ENCODE measurements at regions not wholly inside any gene's neighbourhood (a gene's known extent, or its start where the extent isn't known, plus 50 kb on each side); places are given as distances from the start of the nearest gene placed in this dataset.
A peak's percentile ranks its signal among the peaks of the same experiment; 100 is the strongest.

DNA sequence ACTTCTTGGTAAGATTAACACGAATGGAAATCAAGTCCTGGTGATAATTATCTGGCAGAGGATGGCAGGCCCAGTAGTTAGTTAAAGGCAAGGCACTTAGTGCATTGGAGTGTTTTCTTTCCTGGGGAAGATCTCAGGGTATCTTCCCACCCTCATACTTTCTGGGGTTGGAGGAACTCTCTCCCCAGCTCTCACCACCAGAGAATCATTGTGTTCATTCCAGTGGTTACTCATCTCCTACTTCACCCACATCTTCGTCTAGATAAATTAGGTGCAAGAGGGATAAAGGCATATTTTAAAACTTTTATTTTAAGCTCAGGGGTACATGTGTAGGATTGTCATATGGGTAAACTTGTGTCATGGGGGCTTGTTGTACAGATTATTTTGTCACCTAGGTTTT is 67.5 kb upstream of the SH3RF1 start:
- no peaks in the 10 kb centered on the region for H3K9me3 Mint-ChIP-seq
- DNase-seq: no peak
- no peak overlapping the region for H3K23ac ChIP-seq (ENCODE audit: insufficient read length, low read depth, low read length)
- no peak overlapping the region for H3T11ph ChIP-seq (ENCODE audit: low read length)
- H3K56ac ChIP-seq (ENCODE audit: insufficient read length, low read depth, low read length): no peak overlapping the region
- no peak overlapping the region for H2BK15ac ChIP-seq (ENCODE audit: low read depth, low read length)
- no peak overlapping the region for H3K4me3 Mint-ChIP-seq
- H2BK120ac ChIP-seq (ENCODE audit: low read depth, low read length, poor library complexity, severe bottlenecking): no peak overlapping the region
- H2BK12ac ChIP-seq (ENCODE audit: insufficient read length, low read depth, low read length): no peak overlapping the region
- no peak overlapping the region for H2AFZ ChIP-seq (ENCODE audit: low read length)
- no peak overlapping the region for H3K14ac ChIP-seq (ENCODE audit: insufficient read depth, low read length)
- no peak overlapping the region for H4K8ac ChIP-seq (replicated peaks; ENCODE audit: insufficient read length, low read depth, low read length)
- H4K20me1 ChIP-seq (ENCODE audit: control insufficient read depth, insufficient read depth, insufficient read length): no peaks in the 10 kb centered on the region
- H2BK20ac ChIP-seq (ENCODE audit: low read depth, low read length, poor library complexity, severe bottlenecking): no peak overlapping the region
- H3K4ac ChIP-seq (ENCODE audit: low read depth, low read length): no peak overlapping the region
- no peaks in the 10 kb centered on the region for H3K23me2 ChIP-seq (ENCODE audit: insufficient read length, low read depth, low read length, poor library complexity, severe bottlenecking)
- H3K27me3 Mint-ChIP-seq (ENCODE audit: low read depth): no peaks in the 10 kb centered on the region
- no peak overlapping the region for H3K4me2 ChIP-seq (ENCODE audit: insufficient read depth, insufficient read length, low read length)
- H4K91ac ChIP-seq (ENCODE audit: insufficient read length, low read depth, low read length): no peak overlapping the region
- H3K79me1 ChIP-seq (ENCODE audit: insufficient read depth, low read depth, low read length, poor library complexity, severe bottlenecking): no peaks in the 10 kb centered on the region
- no peak overlapping the region for H3K18ac ChIP-seq (ENCODE audit: insufficient read length, low read depth, low read length)
- WGBS (ENCODE audit: extremely low coverage, insufficient read length, low lambda C conversion rate): no CpG with 5 or more reads among the region's 2 CpGs
- peaks cover 9 to 31% of the 10 kb centered on the region in 2 experiments for H3K4me1 Mint-ChIP-seq
- H4K5ac ChIP-seq (ENCODE audit: insufficient read length, low read depth, low read length): no peak overlapping the region
- no peaks in the 10 kb centered on the region for H3K27me3 ChIP-seq (ENCODE audit: insufficient read depth, low read length)
- H3K9ac ChIP-seq (ENCODE audit: extremely low read depth, insufficient read length, low read length): no peak overlapping the region
- no peaks in the 10 kb centered on the region; the same call in 1 of the 2 replicates for H3K79me2 ChIP-seq (ENCODE audit: insufficient read depth, low read length)
- no peak overlapping the region for H2AK5ac ChIP-seq (ENCODE audit: insufficient read length, low read length)
- TF ChIP-seq, protein P1, sequence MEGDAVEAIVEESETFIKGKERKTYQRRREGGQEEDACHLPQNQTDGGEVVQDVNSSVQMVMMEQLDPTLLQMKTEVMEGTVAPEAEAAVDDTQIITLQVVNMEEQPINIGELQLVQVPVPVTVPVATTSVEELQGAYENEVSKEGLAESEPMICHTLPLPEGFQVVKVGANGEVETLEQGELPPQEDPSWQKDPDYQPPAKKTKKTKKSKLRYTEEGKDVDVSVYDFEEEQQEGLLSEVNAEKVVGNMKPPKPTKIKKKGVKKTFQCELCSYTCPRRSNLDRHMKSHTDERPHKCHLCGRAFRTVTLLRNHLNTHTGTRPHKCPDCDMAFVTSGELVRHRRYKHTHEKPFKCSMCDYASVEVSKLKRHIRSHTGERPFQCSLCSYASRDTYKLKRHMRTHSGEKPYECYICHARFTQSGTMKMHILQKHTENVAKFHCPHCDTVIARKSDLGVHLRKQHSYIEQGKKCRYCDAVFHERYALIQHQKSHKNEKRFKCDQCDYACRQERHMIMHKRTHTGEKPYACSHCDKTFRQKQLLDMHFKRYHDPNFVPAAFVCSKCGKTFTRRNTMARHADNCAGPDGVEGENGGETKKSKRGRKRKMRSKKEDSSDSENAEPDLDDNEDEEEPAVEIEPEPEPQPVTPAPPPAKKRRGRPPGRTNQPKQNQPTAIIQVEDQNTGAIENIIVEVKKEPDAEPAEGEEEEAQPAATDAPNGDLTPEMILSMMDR (conservative IDR thresholded peaks at IDR 0.05): no peak
- no peak overlapping the region for H2BK5ac ChIP-seq (ENCODE audit: insufficient read length, low read length)
- H3K27ac Mint-ChIP-seq: peak overlapping the region in 1 of 3 experiments; percentile 18; a peak in 1 of 7 replicates
- no peaks in the 10 kb centered on the region for H3K9me3 ChIP-seq (ENCODE audit: control insufficient read depth, low read depth, low read length)
- H3K36me3 Mint-ChIP-seq (ENCODE audit: insufficient read depth in 1 of 3, low read depth in 3 of 3): no peaks in the 10 kb centered on the region; a peak in 1 of 7 replicates
- H3K4me1 ChIP-seq (ENCODE audit: insufficient read depth, low read length): peaks cover 5% of the 10 kb centered on the region; the same call in 1 of the 2 replicates
- no peak overlapping the region for H3K27ac ChIP-seq (ENCODE audit: insufficient read length, low read depth, low read length)

Data from H9 (cell line).